ENCODE measurements at regions not wholly inside any gene's neighbourhood (a gene's known extent, or its start where the extent isn't known, plus 50 kb on each side); places are given as distances from the start of the nearest gene placed in this dataset.

GRCh38 chr7:146008293-146008692 lies 108.3 kb upstream of the CNTNAP2 start:
- TF ChIP-seq CTCF (IDR thresholded peaks at IDR 0.05; ENCODE audit: control insufficient read depth, extremely low read depth, insufficient read depth) = no peak
- no peak for DNase-seq (ENCODE audit: low read depth)
- no peak overlapping the region for H3K4me3 ChIP-seq (ENCODE audit: low read depth, low read length)

- no peak overlapping the region for H3K4me3 ChIP-seq (ENCODE audit: low read depth, low read length)
- no peak for DNase-seq (ENCODE audit: low read depth)
- no peak for TF ChIP-seq CTCF (IDR thresholded peaks at IDR 0.05; ENCODE audit: control insufficient read depth, extremely low read depth, insufficient read depth)
Measured at GRCh38 chr7:146004805-146005204, 111.8 kb upstream of the CNTNAP2 start.

GRCh38 chr7:146002431-146003078 lies 114.0 kb upstream of the CNTNAP2 start:
- no peak for DNase-seq (ENCODE audit: low read depth)
- no peak for TF ChIP-seq CTCF (IDR thresholded peaks at IDR 0.05; ENCODE audit: control insufficient read depth, extremely low read depth, insufficient read depth)

GRCh38 chr7:146002008-146002407 lies 114.6 kb upstream of the CNTNAP2 start:
- TF ChIP-seq CTCF (IDR thresholded peaks at IDR 0.05; ENCODE audit: control insufficient read depth, extremely low read depth, insufficient read depth) = no peak
- DNase-seq (ENCODE audit: low read depth) = no peak

More at GRCh38 chr7:146002431-146003078, 114.0 kb upstream of the CNTNAP2 start:
- H3K4me3 ChIP-seq (ENCODE audit: low read depth, low read length) = no peak overlapping the region

GRCh38 chr7:146000882-146001281 lies 115.7 kb upstream of the CNTNAP2 start:
- no peak for TF ChIP-seq CTCF (IDR thresholded peaks at IDR 0.05; ENCODE audit: control insufficient read depth, extremely low read depth, insufficient read depth)
- DNase-seq (ENCODE audit: low read depth) = no peak
- H3K4me3 ChIP-seq (ENCODE audit: low read depth, low read length) = no peak overlapping the region

More at GRCh38 chr7:146002008-146002407, 114.6 kb upstream of the CNTNAP2 start:
- H3K4me3 ChIP-seq (ENCODE audit: low read depth, low read length) = no peak overlapping the region

- TF ChIP-seq CTCF (IDR thresholded peaks at IDR 0.05; ENCODE audit: control insufficient read depth, extremely low read depth, insufficient read depth) = no peak
- no peak overlapping the region for H3K4me3 ChIP-seq (ENCODE audit: low read depth, low read length)
- no peak for DNase-seq (ENCODE audit: low read depth)
Measured at GRCh38 chr7:145989469-145989868, 127.1 kb upstream of the CNTNAP2 start.
